T-cell (primary cell): ENCODE measurements at regions not wholly inside any gene's neighbourhood (a gene's known extent, or its start where the extent isn't known, plus 50 kb on each side); places are given as distances from the start of the nearest gene placed in this dataset.

ENCODE experiments used
- ATAC-seq, 4 experiments: fragments of 200-7000 bp in 3 of 4; fragments of 150-1000 bp in 1 of 4; cut with Tn5 transposase; replicated peaks in 1 of 4; 1 replicate in 3 of 4; 2 replicates in 1 of 4; pipeline ENCODE4 v1.10.0; 2021; ENCODE audit warnings: moderate library complexity in 3 of 4, mild to moderate bottlenecking in 2 of 4, moderate number of reproducible peaks in 1 of 4
- CTCF ChIA-PET, 2 donors: fragments of 300-600 bp; sonication (Branson Sonifier 250); formaldehyde crosslinking; loops; one replicate each; lab custom pipeline; 2022; ENCODE audit warnings: antibody characterized with exemption in 2 of 2; lab: Charles Lee
- POLR2A ChIA-PET, 2 donors: fragments of 300-600 bp; sonication (Branson Sonifier 250); formaldehyde crosslinking; loops; one replicate each; lab custom pipeline; 2022; ENCODE audit warnings: antibody characterized with exemption in 2 of 2; lab: Charles Lee
- DNase-seq, 35 experiments: peaks; one replicate each; pipeline versions ENCODE4 v3.0.0 to v3.0.0-alpha.2; 2013 to 2023
- H3K27ac ChIP-seq: one replicate; pipeline ENCODE4 v1.5.1; 2013; ENCODE audit warnings: low read length
- H3K27me3 ChIP-seq, 2 experiments: replicated peaks in 1 of 2; 1 replicate in 1 of 2; 2 replicates in 1 of 2; pipeline versions ENCODE4 v1.6.1 to v1.7.0; 2013; ENCODE audit warnings: low read length in 1 of 2, mixed read lengths in 1 of 2; ENCODE audit not compliant: control insufficient read depth in 2 of 2, insufficient read depth in 2 of 2; ENCODE audit errors: extremely low read depth in 1 of 2
- H3K36me3 ChIP-seq, 2 donors: 1 replicate in 1 of 2; 2 replicates in 1 of 2; pipeline versions ENCODE4 v1.6.1 to v1.7.0; 2013; ENCODE audit warnings: low read length in 1 of 2; ENCODE audit not compliant: control insufficient read depth in 2 of 2, insufficient read depth in 1 of 2; ENCODE audit errors: extremely low read depth in 1 of 2
- H3K4me1 ChIP-seq, 2 experiments: 1 replicate in 1 of 2; 2 replicates in 1 of 2; pipeline versions ENCODE4 v1.6.1 to v1.7.0; 2013; ENCODE audit warnings: low read length in 2 of 2, mixed read lengths in 1 of 2; ENCODE audit not compliant: insufficient read depth in 2 of 2, control insufficient read depth in 1 of 2; ENCODE audit errors: extremely low read depth in 1 of 2
- H3K4me3 ChIP-seq, 2 donors: 1 replicate in 1 of 2; 2 replicates in 1 of 2; pipeline versions ENCODE4 v1.5.1 to v1.7.0; 2013; ENCODE audit warnings: mild to moderate bottlenecking in 2 of 2, low read length in 1 of 2, moderate library complexity in 1 of 2; ENCODE audit not compliant: control insufficient read depth in 1 of 2; ENCODE audit errors: extremely low read depth in 1 of 2
- H3K9me3 ChIP-seq: 2 replicates; pipeline ENCODE4 v1.7.0; 2013
- H3K27ac Mint-ChIP-seq, 2 donors: one replicate each; pipeline ENCODE4 v1.8.0; 2020 to 2021; ENCODE audit warnings: mild to moderate bottlenecking in 2 of 2, mixed read lengths in 2 of 2
- H3K27me3 Mint-ChIP-seq, 2 donors: one replicate each; pipeline ENCODE4 v1.8.0; 2021 to 2022; ENCODE audit warnings: mixed read lengths in 2 of 2
- H3K36me3 Mint-ChIP-seq: one replicate; pipeline ENCODE4 v1.8.0; 2021; ENCODE audit warnings: mixed read lengths
- H3K4me1 Mint-ChIP-seq, 3 donors: one replicate each; pipeline ENCODE4 v1.8.0; 2020 to 2022; ENCODE audit warnings: mixed read lengths in 3 of 3, mild to moderate bottlenecking in 1 of 3
- H3K4me3 Mint-ChIP-seq, 3 donors: one replicate each; pipeline ENCODE4 v1.8.0; 2020 to 2022; ENCODE audit warnings: mild to moderate bottlenecking in 3 of 3, mixed read lengths in 3 of 3, moderate library complexity in 3 of 3
- H3K9me3 Mint-ChIP-seq, 3 donors: one replicate each; pipeline ENCODE4 v1.8.0; 2020 to 2022; ENCODE audit warnings: mixed read lengths in 3 of 3
- WGBS: methylation state at CpG from one replicate; pipeline ENCODE4 v1.1.5; 2013; ENCODE audit warnings: missing lambda C conversion rate; ENCODE audit not compliant: insufficient coverage; 5-methylcytosine and 5-hydroxymethylcytosine counted together

- H3K4me1 Mint-ChIP-seq: no peaks in the 10 kb centered on the region
- Histone ChIP-seq H3K27ac (no peak overlapping the region), H3K36me3 (no peaks in the 10 kb centered on the region), H3K9me3 (no peaks in the 10 kb centered on the region), H3K4me3 (no peak overlapping the region), H3K27me3 (peaks cover 0 to 37% of the 10 kb centered on the region in 2 experiments), H3K4me1 (peaks cover 0 to 1% of the 10 kb centered on the region in 2 experiments)
- H3K9me3 Mint-ChIP-seq: peaks cover 4 to 8% (median 7%) of the 10 kb centered on the region in 3 donors
- DNase-seq: no peak
- H3K27ac Mint-ChIP-seq: no peak overlapping the region
- no peak overlapping the region for H3K4me3 Mint-ChIP-seq
- CTCF ChIA-PET: interaction anchor here in 1 of 2 donors (0.6 kb wide), 1 partner anchor 328 kb away, joined by 3 read pairs; no protein-coding TSS in a partner anchor
- POLR2A ChIA-PET: no interaction called here
- 63% methylated on average over 5 of the region's 8 CpGs for WGBS
- no peak for ATAC-seq
- peaks cover 10 to 14% of the 10 kb centered on the region in 2 donors for H3K27me3 Mint-ChIP-seq
- H3K36me3 Mint-ChIP-seq: no peaks in the 10 kb centered on the region
These were observed 687.7 kb downstream of the MATN1 start for GRCh38 chr1:30035522-30036228.

- ChIA-PET CTCF (interaction anchor here in 1 of 2 donors (0.6 kb wide), 1 partner anchor 327 kb away, joined by 3 read pairs; no protein-coding TSS in a partner anchor), POLR2A (no interaction called here)
- H3K27ac Mint-ChIP-seq: no peak overlapping the region
- H3K4me3 Mint-ChIP-seq: no peak overlapping the region
- no peak overlapping the region for H3K4me3 ChIP-seq
- no peaks in the 10 kb centered on the region for H3K4me1 ChIP-seq
- no peaks in the 10 kb centered on the region for H3K9me3 ChIP-seq
- no peaks in the 10 kb centered on the region for H3K36me3 ChIP-seq
- no peaks in the 10 kb centered on the region for H3K36me3 Mint-ChIP-seq
- WGBS: 57% methylated on average over 19 of the region's 24 CpGs
- DNase-seq (no peak), ATAC-seq (no peak)
- peaks cover 4 to 8% (median 7%) of the 10 kb centered on the region in 3 donors for H3K9me3 Mint-ChIP-seq
- no peaks in the 10 kb centered on the region for H3K4me1 Mint-ChIP-seq
- H3K27me3 Mint-ChIP-seq: peaks cover 10% of the 10 kb centered on the region in 2 donors
- H3K27me3 ChIP-seq: peaks cover 0 to 29% of the 10 kb centered on the region in 2 experiments
- H3K27ac ChIP-seq: no peak overlapping the region
These were observed 688.5 kb downstream of the MATN1 start for GRCh38 chr1:30034627-30035521.

GRCh38 chr1:30034105-30034626 is 689.2 kb downstream of the MATN1 start:
- H3K4me1 Mint-ChIP-seq: no peaks in the 10 kb centered on the region
- H3K27me3 Mint-ChIP-seq: peaks cover 5 to 10% of the 10 kb centered on the region in 2 donors
- H3K9me3 Mint-ChIP-seq: peaks cover 4 to 8% (median 7%) of the 10 kb centered on the region in 3 donors
- Histone ChIP-seq H3K27ac (no peak overlapping the region), H3K4me1 (no peaks in the 10 kb centered on the region), H3K4me3 (no peak overlapping the region), H3K9me3 (no peaks in the 10 kb centered on the region), H3K27me3 (peaks cover 0 to 29% of the 10 kb centered on the region in 2 experiments), H3K36me3 (no peaks in the 10 kb centered on the region)
- ATAC-seq (no peak), DNase-seq (no peak)
- H3K27ac Mint-ChIP-seq: no peak overlapping the region
- ChIA-PET CTCF (no interaction called here), POLR2A (no interaction called here)
- H3K4me3 Mint-ChIP-seq: no peak overlapping the region
- H3K36me3 Mint-ChIP-seq: no peaks in the 10 kb centered on the region
- 81% methylated on average over 11 of the region's 11 CpGs for WGBS

- Mint-ChIP-seq H3K36me3 (no peaks in the 10 kb centered on the region), H3K27me3 (peaks cover 9 to 14% of the 10 kb centered on the region in 2 donors), H3K9me3 (peaks cover 4 to 8% (median 7%) of the 10 kb centered on the region in 3 donors), H3K27ac (no peak overlapping the region), H3K4me3 (no peak overlapping the region), H3K4me1 (no peaks in the 10 kb centered on the region)
- no peak for ATAC-seq
- POLR2A ChIA-PET: no interaction called here
- DNase-seq: peak in 1 of 35 experiments; percentile 5
- no peak overlapping the region for H3K4me3 ChIP-seq
- no peak overlapping the region for H3K27ac ChIP-seq
- WGBS: 76% methylated on average over 6 of the region's 8 CpGs
- H3K36me3 ChIP-seq: no peaks in the 10 kb centered on the region
- CTCF ChIA-PET: no interaction called here
- no peaks in the 10 kb centered on the region for H3K4me1 ChIP-seq
- H3K27me3 ChIP-seq: peaks cover 0 to 29% of the 10 kb centered on the region in 2 experiments
- H3K9me3 ChIP-seq: no peaks in the 10 kb centered on the region
These were observed 689.9 kb downstream of the MATN1 start for GRCh38 chr1:30033256-30034104.

GRCh38 chr1:30032302-30032701 is 691.1 kb downstream of the MATN1 start:
- DNase-seq: no peak
- Histone ChIP-seq H3K9me3 (no peaks in the 10 kb centered on the region), H3K4me1 (no peaks in the 10 kb centered on the region), H3K27ac (no peak overlapping the region), H3K36me3 (no peaks in the 10 kb centered on the region), H3K4me3 (no peak overlapping the region), H3K27me3 (peaks cover 0 to 28% of the 10 kb centered on the region in 2 experiments)
- no peak for ATAC-seq
- ChIA-PET POLR2A (no interaction called here), CTCF (no interaction called here)
- Mint-ChIP-seq H3K4me1 (no peaks in the 10 kb centered on the region), H3K36me3 (no peaks in the 10 kb centered on the region), H3K27ac (no peak overlapping the region), H3K27me3 (peaks cover 12 to 15% of the 10 kb centered on the region in 2 donors), H3K4me3 (no peak overlapping the region), H3K9me3 (peaks cover 4 to 8% (median 7%) of the 10 kb centered on the region in 3 donors)
- no CpG with 5 or more reads among the region's 1 CpG for WGBS
